SKM-1 treated with dmso at 0.1 percent for 144 hours (cell line): ENCODE measurements at regions not wholly inside any gene's neighbourhood (a gene's known extent, or its start where the extent isn't known, plus 50 kb on each side); places are given as distances from the start of the nearest gene placed in this dataset.
"Not testable (repeated sequence)": the region's sequence is repeated elsewhere in the genome, so short reads cannot be mapped to it uniquely, and the experiment has no call there.

Source experiments
- DNase-seq: peaks from one replicate; lab custom pipeline; 2025; ENCODE audit not compliant: unreplicated experiment; lab: John Stamatoyannopoulos, UW

DNA sequence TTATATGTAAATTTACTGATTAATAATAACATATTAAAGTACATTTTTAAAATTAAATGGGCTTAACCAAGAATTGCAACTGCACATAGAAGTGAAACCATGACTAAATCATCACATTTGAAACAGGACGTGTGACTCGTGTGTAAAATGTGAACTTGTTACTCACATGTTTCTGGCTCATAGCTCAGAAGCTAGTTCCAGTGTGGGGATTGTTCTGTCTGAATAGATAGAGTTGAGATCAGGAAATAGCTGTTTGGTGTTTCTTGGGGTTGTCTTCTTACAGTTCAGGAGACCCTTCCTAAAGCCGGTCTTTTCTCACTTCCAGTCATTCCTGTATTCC is 130.9 kb downstream of the LAT start:
- DNase-seq: not testable (repeated sequence)

DNA sequence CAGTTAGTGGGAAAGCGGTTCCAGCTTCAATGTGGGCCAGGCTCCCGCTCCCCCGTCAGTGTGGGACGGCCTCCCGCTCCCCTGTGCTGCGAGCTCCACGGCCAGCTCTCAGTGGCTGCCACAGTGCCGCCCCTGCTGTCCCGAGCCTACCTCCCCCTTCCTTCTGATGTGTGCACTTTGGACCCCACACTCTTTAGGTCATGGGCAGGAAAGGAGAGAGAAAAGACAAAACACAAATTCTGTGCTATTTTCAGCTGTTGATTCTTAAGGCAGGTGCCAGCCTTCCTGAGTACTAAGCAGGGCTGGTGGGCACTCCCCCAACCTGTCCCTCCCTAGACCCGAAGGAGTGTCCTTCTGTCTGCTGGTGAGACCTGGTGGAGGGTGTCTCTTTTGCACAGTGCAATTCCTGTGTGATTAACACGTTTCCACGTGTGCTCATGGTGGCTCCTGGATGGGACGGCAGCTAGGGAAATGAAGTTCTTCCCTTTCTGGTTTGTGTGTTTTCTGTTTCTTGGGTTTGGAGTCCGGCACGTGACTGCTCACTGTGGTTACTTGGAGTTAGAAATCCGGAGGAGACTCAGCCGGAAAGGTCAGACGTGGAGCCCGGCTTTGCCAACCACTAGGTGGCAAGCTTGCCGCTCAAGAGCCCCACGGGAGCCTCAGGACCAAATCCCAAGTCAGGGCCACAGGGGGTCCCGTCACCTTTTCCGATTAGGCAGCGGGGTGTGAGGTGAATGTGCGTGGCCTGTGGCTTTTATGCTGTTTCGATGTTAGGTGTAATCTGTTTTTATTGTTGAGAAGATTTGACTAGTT is 130.3 kb downstream of the LAT start:
- DNase-seq: not testable (repeated sequence)

DNA sequence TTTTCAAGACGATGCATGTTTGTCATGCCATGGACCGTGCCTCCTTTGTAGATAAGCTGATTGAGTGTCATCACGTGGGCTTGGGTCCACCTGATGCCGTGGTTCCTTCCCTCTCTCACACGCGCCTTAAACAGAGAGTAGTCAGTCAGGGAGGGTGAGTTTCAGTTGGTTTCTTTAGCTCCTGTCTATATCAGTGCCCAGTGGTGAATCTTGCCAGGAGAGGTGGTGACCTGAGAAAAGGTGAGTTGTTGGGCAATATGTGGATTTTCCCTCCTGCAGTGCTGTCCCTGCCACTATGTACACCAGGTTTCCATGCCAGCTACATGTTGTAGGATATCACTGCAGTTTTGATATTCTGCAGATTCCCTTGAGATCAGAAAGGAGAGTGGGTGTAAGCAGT is 129.7 kb downstream of the LAT start:
- no peak for DNase-seq

DNA sequence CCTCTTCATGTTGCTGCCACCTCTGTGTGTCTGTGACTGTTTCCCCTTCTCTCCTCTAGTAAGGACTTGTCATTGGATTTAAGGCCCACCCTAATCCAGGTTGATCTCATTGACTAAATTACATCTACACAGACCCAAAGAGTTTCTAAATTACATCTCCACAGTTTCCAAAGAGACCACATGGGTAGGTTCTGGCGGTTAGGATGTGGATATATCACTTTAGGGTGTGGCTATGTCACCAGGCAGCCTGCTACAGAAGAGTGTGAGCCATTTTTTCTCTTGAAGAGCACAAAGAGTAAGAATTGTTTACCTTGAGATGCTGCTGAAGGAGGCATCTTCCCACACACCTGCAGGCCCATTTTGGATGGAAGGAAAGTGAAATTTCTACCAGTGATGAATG is 128.6 kb downstream of the LAT start:
- not testable (repeated sequence) for DNase-seq

DNA sequence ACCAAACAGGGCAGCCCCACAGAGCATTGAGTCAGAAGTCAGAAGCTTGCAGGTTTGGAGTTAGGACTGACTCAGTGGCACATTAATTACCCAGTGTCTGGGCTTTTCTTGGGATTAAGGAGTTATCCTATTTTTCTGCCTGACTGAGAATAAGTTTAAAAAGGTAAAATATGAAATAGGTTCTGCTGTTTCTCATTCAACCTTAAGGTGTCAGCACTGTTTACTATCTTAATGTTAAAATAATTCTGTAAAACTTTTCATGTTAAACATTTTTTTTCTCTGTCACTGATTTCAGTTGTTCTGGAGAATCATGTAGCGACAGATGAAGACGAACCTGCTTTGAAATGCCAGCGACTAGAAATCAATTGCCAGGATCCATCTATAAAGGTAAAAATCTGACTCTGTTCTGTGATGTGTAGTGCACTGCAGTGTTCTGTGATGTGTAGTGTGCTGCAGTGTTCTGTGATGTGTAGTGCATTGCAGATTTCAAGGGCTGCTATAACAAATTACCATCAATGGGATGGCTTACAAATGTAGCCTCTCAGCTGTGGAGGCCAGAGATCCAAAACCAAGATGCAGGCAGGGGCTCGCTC is 128.0 kb downstream of the LAT start:
- no peak for DNase-seq

DNA sequence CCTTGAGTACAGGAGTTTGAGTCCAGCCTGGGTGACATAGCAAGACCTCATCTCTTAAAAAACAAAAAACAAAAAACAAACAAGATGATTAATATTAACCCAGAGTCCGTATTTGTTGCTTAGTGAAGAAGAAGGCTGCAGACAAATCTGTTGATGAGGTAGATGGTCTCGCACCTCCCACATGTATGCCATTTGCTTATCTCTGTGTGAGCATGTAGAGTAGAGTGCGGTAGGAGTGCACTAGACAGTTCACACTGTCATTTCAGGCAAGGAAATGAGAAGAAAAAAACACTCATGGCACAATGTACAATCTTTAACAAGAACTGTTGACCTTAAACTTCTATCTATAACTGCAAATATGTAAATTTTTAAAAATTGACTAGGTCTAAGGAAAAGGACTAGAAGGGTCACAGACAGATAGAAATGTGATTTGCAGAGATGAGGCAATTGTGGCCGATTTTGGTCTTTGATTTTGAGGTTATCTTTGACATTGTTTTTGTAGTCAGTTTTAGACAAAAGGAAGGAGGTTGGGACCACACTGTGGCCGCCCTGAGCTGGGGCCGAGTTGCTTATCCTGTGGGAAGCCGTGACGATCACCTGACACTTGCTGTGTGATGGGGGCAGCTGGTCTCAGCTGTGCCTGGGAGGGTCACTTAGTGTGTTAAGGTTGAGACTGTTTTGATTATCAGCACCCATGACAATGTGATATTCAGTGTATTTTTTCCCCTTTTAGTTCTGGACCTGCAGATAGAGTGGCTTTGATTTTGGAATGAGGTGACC is 127.2 kb downstream of the LAT start:
- DNase-seq: not testable (repeated sequence)

DNA sequence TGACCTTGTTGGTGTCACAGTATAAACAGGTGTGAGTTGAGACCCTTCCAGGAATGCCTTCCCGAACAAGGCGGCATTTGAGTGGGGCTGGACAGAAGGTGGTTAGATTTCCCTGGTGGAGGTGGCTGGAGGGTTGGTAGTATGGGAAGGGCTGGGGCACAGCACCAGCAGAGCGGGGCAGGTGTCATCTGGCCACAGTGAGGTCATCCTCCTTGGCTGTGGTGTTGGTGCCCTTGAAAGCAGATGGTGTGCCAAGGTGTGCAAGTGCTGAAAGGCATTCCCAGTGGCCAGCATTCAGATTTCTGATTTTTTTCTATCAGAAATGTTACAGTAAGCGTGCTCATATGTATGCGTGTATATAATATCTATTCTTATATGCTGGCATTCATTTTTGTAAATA is 126.6 kb downstream of the LAT start:
- DNase-seq: no peak

DNA sequence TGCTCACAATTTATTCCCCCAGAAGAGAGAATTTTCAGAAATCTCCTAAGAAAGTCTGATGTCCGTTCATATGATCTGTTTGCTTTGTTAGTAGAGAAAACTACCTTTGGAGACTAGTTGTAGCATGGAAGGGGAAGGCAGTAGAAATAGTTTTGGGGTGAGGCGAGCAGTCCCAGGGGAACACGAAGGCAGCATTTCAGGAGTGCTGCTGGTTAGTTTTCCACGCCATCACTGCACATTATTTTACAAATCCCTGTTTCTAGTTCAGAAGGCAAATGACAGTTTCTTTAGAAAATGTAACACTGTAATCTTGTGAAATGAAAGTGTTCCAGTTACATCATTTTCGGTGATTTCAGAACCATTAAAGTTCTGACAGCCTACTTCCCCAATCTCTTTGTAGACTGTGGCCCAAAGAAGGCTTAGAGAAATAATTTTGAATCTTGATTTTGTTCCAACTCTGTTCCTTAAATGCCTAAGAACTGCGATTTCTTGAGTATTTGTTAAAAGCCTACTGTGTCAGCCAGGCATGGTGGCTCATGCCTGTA is 123.8 kb downstream of the LAT start:
- not testable (repeated sequence) for DNase-seq

DNA sequence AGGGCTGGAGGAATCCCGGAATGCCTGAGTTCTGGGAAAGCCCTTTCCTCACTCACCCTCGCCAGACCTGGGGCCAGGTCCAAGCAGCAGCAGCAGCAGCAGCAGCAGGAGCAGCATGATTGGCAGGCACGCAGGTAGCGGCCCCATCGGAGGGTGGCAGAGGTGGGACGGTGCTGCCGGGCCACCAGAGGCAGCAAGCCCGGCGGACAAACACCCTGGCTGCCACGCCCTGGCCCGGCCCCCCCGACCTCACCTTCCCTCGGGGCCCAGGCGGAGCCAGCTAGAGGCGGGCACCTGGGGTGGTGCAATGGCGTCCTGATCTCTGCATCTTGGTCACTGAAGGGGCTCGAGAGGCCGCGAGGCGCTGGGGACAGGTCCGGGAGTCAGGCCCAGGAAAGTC is 122.4 kb downstream of the LAT start:
- DNase-seq: no peak

DNA sequence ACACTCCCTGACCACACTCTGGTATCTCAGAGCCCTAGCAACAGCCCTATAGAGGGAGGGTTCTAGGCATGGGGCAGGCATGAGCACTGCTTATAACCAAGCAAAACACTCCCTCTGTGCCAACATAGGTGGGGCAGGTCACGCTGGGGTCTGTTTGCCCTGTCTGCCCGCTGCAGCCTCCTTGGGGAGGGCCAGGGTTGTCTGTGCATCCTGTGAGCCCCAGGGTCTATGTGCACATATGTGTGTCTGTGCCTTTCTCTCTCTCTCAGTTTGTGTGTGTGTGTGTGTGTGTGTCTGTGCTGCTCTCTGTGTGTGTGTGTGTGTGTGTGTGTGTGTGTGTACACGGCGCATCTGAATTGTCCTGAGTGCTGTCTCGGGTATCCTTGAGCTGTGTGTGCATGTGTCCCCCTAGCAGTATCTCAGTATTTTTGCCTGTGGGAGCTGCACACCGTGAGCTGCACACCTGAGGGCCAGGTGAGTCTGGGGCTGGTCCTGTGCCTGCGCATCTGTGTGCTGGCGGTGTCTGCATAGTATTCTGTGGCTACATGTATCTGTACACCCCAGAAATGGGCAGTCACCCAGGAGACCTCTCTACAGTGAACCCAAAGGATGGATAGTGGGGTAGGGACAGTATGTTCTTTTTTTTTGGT is 121.5 kb downstream of the LAT start:
- not testable (repeated sequence) for DNase-seq

DNA sequence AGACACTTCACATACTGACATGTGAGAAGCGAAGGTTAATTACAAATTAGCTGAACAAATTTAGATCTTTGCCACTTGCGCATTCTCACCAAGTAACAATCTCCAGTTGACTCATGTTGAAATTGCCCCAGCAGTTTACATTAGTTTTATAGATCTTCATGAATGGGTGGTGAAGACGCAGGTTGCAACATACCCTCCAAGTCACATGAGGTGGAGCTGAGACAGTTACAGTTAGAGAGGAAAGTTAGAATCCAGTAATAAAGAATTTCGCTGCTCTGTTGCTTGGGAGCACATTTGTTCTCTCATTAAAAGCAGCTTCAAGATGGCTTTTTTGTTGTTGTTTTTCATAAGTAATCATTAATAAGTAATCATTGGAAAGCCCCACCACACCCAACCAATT is 119.7 kb downstream of the LAT start:
- DNase-seq: not testable (repeated sequence)

DNA sequence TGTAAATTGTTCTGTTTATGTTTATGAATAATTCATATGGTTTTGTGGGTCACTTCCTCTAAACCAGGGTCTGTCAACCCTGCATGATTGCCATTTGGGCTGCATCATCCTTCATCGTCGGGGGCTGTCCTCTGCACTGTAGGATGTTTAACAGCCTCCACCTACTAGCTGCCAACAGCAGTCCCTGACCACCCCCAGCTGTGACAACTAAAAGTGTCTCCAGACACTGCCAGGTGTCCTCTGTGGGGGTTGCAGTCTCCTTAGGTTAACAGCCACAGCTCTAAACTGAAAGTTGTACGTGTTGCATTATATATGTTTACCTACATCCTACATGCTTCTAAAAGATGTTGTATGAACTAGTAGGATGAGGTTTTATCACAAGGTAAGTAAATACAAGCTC is 113.1 kb downstream of the LAT start:
- not testable (repeated sequence) for DNase-seq

DNA sequence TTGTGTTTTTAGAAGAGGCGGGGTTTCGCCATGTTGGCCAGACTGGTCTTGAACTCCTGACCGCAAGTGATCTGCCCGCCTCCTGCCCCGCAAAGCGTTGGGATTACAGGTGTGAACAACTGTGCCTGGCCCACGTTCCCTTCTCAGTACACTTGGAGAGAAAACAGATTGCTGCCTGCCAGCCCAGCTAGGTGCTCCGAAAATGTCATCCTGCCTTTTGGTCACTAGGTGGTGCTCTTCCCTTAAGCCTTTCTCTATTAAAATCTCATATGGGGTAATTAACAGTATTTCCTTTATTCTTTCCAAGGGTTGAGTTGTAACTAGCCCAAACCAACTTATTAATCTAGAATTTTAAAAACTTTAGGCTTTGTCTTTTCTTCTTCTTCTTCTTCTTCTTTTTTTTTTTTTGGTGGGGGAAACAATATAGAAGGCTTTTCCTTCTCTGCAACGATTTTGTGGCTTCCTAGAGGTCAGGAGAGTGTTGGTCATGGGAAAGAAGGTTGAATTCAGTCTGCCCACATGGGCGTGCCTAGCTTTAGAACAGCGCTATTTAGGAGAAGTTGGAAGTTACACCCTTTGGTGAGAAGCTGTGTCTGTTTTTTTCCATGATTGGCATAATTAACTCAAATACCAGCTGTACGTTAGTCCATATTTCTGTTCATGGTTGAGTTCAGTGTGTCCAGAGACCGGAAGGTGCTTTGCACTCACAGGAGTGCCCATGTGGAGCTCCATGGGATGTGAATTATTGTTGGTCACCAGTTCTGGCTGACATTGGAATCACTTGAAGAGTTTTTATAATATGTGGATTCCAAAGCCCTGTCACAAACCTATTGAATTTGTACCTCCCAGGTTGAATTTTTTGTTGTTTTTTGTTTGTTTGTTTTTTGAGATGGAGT is 110.1 kb downstream of the LAT start:
- not testable (repeated sequence) for DNase-seq

DNA sequence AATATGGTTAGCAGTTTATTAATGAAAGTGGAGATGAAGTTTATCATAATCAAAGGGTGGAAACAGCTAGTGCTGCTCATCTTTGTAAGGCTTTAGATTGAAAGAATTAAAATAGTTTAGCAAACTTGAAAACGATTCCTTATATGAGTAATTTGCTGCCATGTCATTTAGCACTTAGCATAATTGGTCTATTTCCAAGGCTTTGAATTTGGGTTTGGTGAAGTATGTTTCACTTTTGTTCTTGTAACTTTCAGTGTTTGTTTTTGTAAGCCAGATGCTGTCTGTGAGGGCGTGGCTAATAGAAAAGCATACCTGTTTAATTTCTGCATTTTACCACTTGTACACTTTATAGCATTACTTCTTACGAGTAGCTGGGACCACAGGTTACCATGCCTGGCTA is 109.5 kb downstream of the LAT start:
- DNase-seq: not testable (repeated sequence)

DNA sequence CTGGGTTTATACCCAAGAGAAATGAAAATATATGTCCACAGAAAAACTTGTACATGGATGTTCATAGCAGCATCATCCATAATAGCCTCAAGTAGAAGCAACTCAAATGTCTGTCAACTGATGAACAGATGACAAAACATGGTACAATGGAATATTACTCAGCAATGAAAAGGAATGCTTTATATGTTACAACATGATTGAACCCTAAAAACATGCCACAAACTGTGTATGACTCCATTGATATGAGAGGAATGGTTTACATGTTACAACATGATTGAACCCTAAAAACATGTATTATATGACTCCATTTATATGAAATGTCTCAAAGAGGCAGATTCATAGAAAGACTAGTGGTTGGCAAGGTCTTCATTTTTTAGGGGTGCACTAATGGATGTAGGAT is 104.8 kb downstream of the LAT start:
- DNase-seq: not testable (repeated sequence)

DNA sequence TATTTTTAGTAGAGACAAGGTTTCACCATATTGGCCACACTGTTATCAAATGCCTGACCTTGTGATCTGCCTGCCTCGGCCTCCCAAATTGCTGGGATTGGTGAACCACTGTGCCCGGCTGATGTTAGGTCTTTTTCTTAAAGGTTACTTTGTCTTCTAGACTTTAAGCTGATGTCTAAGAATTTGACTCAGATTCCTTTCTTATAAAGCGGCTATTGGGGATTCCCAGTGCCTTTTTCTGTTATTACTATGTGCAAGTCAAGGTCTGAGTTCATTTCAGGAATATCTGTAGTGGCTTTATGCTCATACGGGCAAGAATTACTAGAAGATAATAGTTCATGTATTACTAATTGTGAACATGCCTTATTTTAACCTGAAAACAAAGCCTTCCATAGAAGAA is 102.8 kb downstream of the LAT start:
- not testable (repeated sequence) for DNase-seq

DNA sequence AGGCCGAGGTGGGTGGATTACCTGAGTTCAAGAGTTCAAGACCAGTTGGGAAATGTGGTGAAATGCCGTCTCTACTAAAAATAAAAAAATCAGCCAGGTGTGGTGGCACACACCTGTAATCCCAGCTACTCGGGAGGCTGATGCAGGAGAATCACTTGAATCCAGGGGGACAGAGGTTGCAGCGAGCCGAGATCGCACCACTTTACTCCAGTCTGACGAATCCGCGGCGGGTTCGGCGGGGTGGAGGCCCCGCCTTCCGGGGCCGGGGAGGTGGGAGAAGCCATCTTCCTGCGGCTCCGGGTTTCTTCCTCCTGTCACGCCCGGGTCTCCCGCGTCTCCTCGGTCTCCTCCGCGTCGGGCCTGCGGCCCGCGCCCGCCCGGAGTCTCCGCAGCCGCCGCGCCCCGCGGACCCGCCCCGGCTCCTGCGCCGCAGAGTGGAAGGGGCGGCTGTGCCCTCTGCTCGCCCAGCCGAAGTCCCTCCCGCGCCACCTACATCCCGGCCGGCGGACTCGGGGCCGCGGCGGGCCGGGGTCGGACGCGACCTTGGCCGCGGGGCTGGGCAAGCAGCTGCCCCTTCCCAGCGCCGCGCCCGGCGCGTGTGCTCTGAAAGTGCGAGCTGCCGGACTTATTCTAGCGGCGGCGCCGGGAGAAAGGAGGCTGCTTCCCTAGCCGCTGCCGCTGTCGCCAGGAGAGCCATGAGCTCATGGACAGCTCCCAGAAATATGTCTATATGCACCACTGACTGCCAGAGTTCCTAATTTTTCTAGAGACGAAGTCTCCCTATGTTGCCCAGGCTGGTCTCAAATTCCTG is 97.2 kb downstream of the LAT start:
- not testable (repeated sequence) for DNase-seq

DNA sequence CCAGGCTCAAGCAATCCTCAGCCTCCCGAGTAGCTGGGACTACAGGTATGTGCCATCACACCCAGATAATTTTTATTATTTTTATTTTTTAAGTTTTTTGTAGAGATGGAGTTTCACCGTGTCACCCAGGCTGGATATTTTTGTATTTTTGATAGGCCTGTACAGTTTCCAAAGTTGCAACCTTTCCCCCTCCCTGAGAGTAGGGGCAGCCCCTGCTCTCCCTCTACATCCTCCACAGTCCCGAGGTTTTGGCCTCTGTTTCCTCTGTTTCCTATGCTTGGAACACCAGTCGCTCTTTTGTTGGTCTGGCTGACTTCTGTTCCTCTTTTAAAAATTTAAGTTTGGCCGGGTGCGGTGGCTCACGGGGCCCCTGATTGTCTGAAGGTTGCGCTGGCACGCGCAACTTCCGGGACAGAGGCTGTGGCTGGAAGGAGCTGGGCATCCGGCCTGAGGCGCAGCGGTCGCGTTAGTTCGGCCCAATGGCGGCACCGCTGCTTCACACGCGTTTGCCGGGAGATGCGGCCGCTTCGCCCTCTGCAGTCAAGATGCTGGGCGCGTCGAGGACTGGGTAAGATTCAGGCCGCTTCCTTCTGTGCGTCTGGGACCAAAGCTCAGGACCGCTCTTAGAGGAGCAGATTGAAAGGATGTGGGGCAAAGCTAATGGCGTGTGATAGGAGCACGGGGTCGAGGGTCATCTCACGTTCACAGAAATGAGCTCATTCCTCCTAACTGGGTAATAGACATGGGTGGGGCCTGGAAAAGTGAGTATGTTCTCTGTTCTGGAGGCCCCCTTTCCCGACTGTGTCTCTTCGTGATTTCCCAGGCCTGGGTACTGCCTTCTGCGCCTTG is 89.9 kb downstream of the LAT start:
- not testable (repeated sequence) for DNase-seq
